ENCODE measurements at regions not wholly inside any gene's neighbourhood (a gene's known extent, or its start where the extent isn't known, plus 50 kb on each side); places are given as distances from the start of the nearest gene placed in this dataset.

DNA sequence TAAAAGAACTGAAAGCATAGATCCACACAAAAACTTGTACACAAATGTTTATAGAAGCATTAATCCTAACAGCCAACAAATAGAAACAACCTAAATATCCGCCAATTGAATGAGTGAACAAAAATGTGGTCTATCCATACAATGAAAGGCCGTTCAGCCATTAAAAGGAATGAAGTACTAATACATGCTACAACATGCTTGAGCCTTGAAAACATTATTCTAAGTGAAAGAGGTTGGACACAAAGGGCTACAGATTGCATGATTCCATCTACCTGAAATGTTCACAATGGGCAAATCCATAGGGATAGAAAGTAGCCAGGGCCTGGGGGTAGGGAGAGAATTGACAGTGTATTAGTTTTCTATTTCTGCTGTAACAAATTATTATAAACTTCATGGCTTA lies 169.2 kb downstream of the SPCS3 start:
- DNase-seq (ENCODE audit: low read depth in 1 of 2, low spot score in 1 of 2), result no peak
- TF ChIP-seq POLR2AphosphoS5 (IDR thresholded peaks at IDR 0.05; ENCODE audit: low read depth) (no peak), SPI1 (IDR thresholded peaks at IDR 0.05; ENCODE audit: borderline replicate concordance, low read depth) (no peak), GABPA (IDR thresholded peaks at IDR 0.05; ENCODE audit: low read depth) (no peak)
- TF ChIP-seq, protein P1, sequence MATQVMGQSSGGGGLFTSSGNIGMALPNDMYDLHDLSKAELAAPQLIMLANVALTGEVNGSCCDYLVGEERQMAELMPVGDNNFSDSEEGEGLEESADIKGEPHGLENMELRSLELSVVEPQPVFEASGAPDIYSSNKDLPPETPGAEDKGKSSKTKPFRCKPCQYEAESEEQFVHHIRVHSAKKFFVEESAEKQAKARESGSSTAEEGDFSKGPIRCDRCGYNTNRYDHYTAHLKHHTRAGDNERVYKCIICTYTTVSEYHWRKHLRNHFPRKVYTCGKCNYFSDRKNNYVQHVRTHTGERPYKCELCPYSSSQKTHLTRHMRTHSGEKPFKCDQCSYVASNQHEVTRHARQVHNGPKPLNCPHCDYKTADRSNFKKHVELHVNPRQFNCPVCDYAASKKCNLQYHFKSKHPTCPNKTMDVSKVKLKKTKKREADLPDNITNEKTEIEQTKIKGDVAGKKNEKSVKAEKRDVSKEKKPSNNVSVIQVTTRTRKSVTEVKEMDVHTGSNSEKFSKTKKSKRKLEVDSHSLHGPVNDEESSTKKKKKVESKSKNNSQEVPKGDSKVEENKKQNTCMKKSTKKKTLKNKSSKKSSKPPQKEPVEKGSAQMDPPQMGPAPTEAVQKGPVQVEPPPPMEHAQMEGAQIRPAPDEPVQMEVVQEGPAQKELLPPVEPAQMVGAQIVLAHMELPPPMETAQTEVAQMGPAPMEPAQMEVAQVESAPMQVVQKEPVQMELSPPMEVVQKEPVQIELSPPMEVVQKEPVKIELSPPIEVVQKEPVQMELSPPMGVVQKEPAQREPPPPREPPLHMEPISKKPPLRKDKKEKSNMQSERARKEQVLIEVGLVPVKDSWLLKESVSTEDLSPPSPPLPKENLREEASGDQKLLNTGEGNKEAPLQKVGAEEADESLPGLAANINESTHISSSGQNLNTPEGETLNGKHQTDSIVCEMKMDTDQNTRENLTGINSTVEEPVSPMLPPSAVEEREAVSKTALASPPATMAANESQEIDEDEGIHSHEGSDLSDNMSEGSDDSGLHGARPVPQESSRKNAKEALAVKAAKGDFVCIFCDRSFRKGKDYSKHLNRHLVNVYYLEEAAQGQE (IDR thresholded peaks at IDR 0.05; ENCODE audit: insufficient replicate concordance, low read depth), result no peak
- TF ChIP-seq, protein P2, sequence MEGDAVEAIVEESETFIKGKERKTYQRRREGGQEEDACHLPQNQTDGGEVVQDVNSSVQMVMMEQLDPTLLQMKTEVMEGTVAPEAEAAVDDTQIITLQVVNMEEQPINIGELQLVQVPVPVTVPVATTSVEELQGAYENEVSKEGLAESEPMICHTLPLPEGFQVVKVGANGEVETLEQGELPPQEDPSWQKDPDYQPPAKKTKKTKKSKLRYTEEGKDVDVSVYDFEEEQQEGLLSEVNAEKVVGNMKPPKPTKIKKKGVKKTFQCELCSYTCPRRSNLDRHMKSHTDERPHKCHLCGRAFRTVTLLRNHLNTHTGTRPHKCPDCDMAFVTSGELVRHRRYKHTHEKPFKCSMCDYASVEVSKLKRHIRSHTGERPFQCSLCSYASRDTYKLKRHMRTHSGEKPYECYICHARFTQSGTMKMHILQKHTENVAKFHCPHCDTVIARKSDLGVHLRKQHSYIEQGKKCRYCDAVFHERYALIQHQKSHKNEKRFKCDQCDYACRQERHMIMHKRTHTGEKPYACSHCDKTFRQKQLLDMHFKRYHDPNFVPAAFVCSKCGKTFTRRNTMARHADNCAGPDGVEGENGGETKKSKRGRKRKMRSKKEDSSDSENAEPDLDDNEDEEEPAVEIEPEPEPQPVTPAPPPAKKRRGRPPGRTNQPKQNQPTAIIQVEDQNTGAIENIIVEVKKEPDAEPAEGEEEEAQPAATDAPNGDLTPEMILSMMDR (IDR thresholded peaks at IDR 0.05; ENCODE audit: insufficient read depth, low read length), result no peak
- Histone ChIP-seq H3K4me3 (replicated peaks; ENCODE audit: insufficient read depth, low read length) (no peak overlapping the region), H3K27me3 (ENCODE audit: insufficient read depth, poor library complexity, severe bottlenecking) (no peaks in the 10 kb centered on the region), H3K27ac (replicated peaks) (no peak overlapping the region)

DNA sequence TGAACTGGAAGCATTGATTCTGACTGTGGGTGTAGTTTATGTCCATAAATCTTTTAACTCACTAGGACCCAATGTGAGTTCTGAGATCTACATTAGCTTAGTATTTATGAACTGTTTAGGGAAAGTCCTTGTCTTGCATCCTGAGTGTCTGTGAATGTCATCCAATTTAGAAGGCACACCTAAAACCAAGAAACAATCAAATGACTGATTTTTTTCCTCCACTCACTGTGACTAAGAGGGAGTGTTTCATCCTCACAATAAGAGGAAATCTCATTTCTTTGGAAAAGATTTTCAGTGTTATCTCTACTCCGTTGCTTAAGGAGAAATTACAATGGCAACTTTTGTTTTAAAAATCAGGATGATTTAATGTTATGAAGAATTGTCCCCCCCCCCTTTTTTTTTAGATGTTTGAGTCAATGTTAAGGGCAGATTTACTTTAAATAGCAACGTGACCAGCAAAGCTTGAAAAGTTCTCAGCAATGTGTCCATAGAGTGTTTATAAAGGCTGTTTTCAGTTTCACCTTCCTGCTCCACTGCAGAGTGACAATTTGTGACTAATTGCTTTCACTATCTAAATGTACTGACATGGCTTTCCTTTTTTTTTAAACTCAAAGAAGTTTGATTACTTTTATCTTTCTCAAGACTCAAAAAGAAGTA lies 173.0 kb downstream of the SPCS3 start:
- no peak for TF ChIP-seq GABPA (IDR thresholded peaks at IDR 0.05; ENCODE audit: low read depth)
- TF ChIP-seq, protein P1 (IDR thresholded peaks at IDR 0.05; ENCODE audit: insufficient replicate concordance, low read depth), result no peak
- TF ChIP-seq, protein P2 (IDR thresholded peaks at IDR 0.05; ENCODE audit: insufficient read depth, low read length), result no peak
- no peak for TF ChIP-seq SPI1 (IDR thresholded peaks at IDR 0.05; ENCODE audit: borderline replicate concordance, low read depth)
- no peak for TF ChIP-seq POLR2AphosphoS5 (IDR thresholded peaks at IDR 0.05; ENCODE audit: low read depth)
- H3K27ac ChIP-seq (replicated peaks), result no peak overlapping the region
- no peaks in the 10 kb centered on the region for H3K27me3 ChIP-seq (ENCODE audit: insufficient read depth, poor library complexity, severe bottlenecking)
- DNase-seq (ENCODE audit: low read depth in 1 of 2, low spot score in 1 of 2), result no peak
- H3K4me3 ChIP-seq (replicated peaks; ENCODE audit: insufficient read depth, low read length), result no peak overlapping the region

DNA sequence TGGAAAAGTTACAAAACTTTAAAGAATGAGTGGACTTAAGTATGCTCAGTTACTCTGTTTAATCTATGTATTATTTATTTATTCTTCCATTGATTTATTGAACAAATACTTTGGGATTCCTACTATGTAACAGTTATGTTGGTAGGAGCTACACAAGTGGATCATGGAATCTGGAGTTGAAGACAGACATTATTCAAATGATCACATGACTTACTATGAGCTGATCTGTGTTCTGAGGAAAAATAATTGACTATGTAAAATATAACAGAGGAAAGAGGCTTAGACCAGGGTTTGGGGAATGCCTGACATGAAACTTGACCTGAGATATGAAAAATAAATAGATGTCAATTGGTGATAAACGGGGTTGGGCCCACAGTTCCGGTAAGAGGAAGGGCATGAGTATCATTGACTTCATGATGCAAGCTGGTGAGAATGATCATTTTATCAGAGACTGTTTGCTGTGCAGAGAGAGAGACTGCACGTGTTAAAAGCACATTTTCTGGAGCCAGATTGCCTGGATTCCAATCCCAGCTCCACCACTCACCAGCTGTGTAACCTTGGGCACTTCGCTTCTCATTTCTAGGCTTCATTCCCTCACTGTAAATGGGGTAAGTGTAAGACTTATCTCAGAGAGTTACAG lies 179.0 kb downstream of the SPCS3 start:
- DNase-seq (ENCODE audit: low read depth in 1 of 2, low spot score in 1 of 2), result no peak
- TF ChIP-seq, protein P1 (IDR thresholded peaks at IDR 0.05; ENCODE audit: insufficient replicate concordance, low read depth), result no peak
- TF ChIP-seq SPI1 (IDR thresholded peaks at IDR 0.05; ENCODE audit: borderline replicate concordance, low read depth) (no peak), POLR2AphosphoS5 (IDR thresholded peaks at IDR 0.05; ENCODE audit: low read depth) (no peak), GABPA (IDR thresholded peaks at IDR 0.05; ENCODE audit: low read depth) (no peak)
- TF ChIP-seq, protein P2 (IDR thresholded peaks at IDR 0.05; ENCODE audit: insufficient read depth, low read length), result no peak
- no peak overlapping the region for H3K27ac ChIP-seq (replicated peaks)
- no peaks in the 10 kb centered on the region for H3K27me3 ChIP-seq (ENCODE audit: insufficient read depth, poor library complexity, severe bottlenecking)
- no peak overlapping the region for H3K4me3 ChIP-seq (replicated peaks; ENCODE audit: insufficient read depth, low read length)
